Activated CD4-positive, alpha-beta T cell treated with anti-CD3 and anti-CD28 coated beads, Interleukin-2, Interleukin-4, amounts not matched to agents 100 ng/mL and 50 ng/mL, durations not matched to agents 16 hours and 8 hours (primary cell): ENCODE measurements at regions not wholly inside any gene's neighbourhood (a gene's known extent, or its start where the extent isn't known, plus 50 kb on each side); places are given as distances from the start of the nearest gene placed in this dataset.

Experiments used
- DNase-seq: peaks from one replicate; pipeline ENCODE4 v3.0.0-alpha.2; 2020; ENCODE audit warnings: low spot score

- no peak for DNase-seq
These were observed 471.4 kb downstream of the LIG4 start for GRCh38 chr13:107743983-107744382.

DNA sequence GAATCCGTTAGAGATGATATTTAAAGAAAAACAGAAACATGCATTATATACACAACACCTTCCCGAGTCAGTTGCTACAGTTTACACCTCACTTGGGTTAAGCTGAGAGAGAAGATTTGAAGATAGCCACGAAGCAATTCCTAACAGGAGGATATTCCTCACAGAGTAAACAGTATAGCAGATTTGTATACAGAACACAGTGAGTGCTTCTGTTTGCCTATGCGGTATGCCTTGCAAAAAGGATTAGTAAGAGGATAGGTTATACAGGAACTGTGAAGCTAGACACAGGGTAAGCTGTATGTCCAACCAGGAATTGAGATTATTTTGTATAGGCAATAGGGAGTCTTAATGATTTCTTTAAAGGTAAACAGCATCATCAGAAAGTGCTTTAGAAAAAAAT, 471.8 kb downstream of the LIG4 start:
- no peak for DNase-seq

GRCh38 chr13:107743100-107743499, 472.2 kb downstream of the LIG4 start:
- DNase-seq: no peak

DNA sequence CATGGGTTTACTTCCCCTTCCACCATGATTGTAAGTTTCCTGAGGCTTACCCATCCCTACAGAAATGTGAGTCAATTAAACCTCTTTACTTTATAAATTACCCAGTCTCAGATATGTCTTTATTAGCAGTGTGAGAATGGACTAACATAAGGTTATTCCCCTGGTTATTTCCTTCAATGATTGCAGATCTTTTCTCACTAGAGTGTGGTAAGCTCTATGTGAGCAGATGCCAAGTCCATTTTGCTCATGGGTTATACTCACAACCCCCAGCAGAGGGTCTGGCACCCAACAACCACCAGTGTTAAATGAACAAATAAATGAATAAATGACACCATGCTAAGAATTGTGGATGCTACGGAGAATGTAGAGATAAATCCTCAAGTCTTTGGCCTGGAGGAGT, 472.8 kb downstream of the LIG4 start:
- DNase-seq: no peak

GRCh38 chr13:107738004-107738403, 477.3 kb downstream of the LIG4 start:
- no peak for DNase-seq

- DNase-seq: no peak
These were observed 478.6 kb downstream of the LIG4 start for GRCh38 chr13:107736731-107737130.

DNA sequence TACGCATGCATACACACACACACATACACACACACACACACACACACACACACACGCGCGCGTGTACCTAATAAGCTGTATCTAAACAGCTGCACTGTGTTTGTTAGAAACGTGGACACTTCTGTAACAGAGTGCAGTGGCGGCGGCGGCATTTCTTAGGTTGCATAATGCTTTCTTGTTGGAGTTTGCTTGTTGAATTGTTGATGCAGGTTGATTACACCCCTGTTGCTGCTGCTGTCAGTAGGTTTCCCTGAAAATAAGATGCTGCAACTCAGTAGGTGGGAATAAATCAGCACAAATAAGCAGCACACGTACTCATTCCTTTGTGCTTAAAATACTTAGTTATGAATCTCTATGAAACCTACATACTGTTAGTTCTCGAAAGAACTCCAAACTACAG, 479.2 kb downstream of the LIG4 start:
- no peak for DNase-seq

DNA sequence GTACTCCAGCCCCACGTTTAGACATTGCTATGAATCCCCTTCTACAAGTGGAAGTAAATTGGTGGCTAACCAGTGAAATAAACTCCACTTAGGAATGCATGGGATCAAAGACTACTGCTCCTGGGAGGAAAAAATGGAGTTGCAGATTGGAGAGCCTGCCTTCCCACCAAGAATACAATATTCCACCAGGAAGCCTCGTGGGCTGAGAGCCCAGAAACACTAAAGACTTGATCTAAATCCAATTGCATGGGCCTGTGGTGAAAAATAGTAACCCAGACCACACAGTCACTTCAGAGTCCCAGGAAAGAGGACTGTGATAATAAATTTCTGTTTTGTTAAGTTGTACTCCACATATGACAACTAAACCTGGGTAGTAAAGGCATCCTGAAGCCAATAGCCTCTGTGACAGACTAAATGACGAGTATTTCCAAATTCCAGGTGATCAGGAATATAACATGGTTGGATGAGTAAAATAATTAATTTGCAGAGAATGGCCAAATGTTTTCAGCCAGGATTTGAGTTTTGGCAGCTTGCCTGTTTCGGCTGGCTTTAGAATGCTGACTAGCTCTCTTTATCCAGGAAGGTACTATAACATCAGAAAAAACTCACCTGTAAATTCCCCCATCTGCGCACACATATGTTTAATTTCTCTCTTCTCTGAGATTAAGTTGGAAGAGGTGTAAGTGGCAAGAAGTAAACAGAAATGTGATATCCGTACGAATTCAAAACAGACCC, 480.3 kb downstream of the LIG4 start:
- DNase-seq: no peak

- no peak for DNase-seq
These were observed 482.1 kb downstream of the LIG4 start for GRCh38 chr13:107733276-107733675.

GRCh38 chr13:107730813-107731212, 484.5 kb downstream of the LIG4 start:
- no peak for DNase-seq

GRCh38 chr13:107721125-107721869, 494.0 kb downstream of the LIG4 start:
- DNase-seq: no peak

DNA sequence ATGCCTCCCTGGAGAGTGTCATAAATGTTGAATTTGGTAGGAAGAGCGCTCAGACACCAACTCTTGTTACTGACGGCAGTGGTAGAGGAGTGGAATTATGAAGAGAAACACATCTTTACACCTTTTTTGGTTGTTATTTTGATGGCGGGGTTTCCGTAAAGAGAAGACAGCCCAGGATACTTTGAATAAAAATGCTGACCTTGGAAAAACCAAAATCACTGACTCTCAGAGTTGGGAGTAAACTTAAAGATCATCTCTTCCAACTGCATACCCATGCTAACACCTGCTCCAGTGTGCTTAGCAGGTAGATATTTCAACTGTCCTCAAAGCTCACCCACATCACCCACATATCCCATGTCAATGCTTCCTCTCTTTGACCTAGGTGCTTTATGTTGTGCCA, 498.6 kb downstream of the LIG4 start:
- DNase-seq: no peak

DNA sequence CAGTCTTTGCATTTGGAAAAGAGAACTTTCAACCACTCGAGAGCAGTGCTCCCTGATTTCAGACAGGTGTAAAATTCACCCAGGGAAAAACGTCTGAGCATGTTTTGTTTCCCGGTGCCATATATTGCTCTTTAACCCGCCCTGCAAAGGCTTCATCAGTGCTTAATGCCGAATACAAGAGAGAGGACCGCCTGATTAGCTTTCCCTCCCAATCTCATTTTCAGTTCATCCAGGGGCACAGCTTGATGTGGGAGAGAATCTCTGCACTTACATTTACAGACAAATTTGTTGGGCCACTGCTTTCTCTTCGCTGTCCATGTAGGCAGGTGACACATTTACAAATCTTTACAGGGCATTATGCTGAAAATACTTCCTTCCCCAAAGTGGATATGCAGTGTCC, 499.1 kb downstream of the LIG4 start:
- DNase-seq: no peak

DNA sequence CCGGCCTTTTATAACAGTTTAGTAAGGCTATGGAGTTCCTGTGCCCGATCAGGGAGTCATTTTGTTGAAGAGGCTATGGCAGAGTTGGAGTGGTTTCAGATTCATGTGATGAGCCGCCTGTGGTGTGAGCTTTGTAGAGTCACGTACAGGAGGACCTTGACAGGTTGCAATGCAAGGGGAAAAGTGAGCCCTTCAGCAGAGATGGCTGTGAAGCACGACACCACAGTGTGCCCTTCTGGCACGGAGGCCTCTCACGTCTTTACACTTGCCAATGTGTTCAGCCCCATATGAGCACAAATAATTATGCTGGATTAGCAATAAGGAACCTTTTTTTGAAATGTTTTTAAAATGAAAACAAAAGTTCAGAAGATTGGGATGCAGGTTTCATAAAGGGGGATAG, 499.8 kb downstream of the LIG4 start:
- no peak for DNase-seq

- no peak for DNase-seq
These were observed 502.0 kb downstream of the LIG4 start for GRCh38 chr13:107713314-107713713.

DNA sequence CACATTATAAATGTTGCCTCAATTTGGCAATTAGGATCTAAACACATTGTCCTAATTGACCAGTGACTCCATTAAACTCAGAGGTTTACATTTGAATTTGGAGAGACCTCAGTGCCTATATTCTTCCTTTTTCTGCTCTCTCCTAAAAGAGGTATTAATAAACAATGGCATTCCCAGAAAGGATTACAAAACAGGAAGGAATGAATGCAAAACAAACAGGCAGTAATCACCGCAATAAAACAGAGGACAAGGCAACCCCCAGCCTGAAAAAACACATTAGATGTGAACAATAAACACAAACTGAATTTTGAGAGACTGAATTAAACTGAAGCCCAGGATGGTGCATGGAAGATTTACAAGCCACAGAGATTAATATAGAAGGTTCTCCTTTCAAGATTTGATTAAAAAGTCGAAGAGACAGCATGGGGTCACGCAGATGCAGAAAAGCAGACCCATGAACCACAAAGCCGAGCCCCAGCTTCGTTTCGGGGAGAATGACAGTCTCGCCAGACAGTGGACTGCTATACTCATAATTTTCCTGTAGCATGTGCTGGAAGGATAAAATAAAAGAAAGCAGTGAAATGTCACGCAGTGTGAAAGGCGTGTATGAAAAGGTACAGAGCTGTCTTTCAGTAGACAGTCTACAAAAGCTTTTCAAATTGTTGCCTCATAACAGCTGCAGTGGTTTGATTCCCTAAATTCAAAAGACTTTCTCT, 503.0 kb downstream of the LIG4 start:
- DNase-seq: no peak

DNA sequence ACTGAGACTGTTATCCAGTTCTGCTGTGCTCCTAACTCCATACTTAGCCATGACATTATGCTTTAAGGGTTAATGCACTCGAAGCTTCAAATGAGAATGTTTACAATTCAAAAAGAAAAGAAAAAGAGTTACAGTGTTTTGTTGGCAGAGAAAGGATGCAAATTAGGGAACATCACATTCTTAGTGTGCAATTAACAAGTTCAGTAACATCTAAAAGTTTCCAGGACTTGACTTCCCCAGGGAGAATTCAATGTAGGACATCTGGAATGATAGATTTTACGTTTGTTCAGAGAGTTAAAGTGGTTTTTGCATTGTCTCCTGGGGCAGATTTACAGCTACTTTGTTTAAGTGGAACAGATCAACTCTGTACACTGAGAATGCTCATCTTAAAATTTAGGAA, 525.2 kb downstream of the LIG4 start:
- no peak for DNase-seq

- no peak for DNase-seq
These were observed 529.5 kb downstream of the LIG4 start for GRCh38 chr13:107685876-107686275.

- DNase-seq: no peak
These were observed 533.7 kb downstream of the LIG4 start for GRCh38 chr13:107681600-107681999.

GRCh38 chr13:107680115-107680514, 535.2 kb downstream of the LIG4 start:
- no peak for DNase-seq

DNA sequence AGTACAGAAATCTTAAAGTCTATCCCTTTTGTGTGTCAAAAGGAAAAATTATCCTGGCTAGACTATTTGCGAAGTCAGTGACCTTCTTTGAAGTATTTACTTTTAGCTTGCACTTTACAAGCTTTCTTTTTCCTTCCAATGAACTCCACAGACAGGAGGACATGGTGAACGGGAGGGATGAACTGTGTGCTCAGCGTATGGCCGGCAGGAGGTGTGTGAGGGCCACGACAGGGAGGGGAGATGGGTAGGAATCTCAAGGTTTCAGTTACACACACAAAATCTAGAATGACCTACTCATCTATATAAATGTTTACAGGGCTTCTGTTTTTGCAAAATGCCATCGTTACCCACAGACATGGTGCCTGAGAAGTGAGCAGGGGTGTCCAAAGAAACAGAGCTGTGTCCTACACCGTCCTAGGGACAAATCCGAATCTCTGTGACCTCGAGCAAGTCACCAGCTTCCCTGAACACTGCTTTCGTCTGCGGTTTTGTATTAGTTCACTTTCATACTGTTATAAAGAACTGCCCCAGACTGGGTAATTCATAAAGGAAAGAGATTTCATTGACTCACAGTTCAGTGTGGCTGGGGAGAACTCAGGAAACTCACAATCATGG, 537.2 kb downstream of the LIG4 start:
- DNase-seq: no peak

DNA sequence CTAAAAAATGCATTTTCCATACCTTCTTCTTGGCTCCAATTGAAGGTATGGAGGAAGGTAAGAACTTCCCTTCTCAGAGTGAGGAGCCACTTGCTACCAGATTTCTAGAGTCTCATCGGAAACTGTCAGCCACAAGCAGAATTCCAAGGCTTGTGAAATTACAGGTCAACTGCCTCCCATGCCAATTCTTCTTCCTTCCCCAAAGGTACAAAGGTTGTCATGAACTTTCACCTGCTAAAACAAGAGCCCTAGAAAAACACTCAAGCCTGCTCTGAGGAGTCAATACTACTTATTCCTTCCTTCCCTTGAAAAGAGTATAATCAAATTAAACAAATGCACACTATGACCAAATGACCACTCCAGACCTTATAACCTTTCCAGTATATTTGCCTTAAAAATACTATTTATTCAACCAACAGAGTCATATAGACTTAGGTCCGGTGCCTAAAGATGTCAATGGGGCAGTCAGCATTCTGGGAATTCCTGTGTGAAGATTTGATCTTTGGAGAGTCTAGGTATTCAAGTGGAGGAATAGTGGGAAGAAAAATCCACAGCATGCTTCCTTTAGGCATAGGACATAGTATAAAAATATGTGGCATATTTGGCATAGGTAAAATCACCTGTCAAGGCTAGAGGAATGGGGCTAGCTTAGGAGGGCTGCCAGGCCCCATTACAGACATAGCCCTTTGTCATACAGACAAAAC, 539.3 kb downstream of the LIG4 start:
- no peak for DNase-seq
